HEK293 (cell line): ENCODE measurements at regions not wholly inside any gene's neighbourhood (a gene's known extent, or its start where the extent isn't known, plus 50 kb on each side); places are given as distances from the start of the nearest gene placed in this dataset.

ENCODE experiments used
- CTCF ChIA-PET: fragments of 350-600 bp; formaldehyde crosslinking; extraction: SDS; loops from one replicate; lab custom pipeline; 2021; ENCODE audit warnings: antibody characterized with exemption; lab: Yijun Ruan, JAX
- POLR2A ChIA-PET: fragments of 300-600 bp; formaldehyde crosslinking; extraction: SDS; loops from one replicate; lab custom pipeline; 2020; ENCODE audit warnings: antibody characterized with exemption, inconsistent platforms; lab: Yijun Ruan, JAX
- H3K27ac ChIP-seq: fragments of 200-500 bp; sonication (Bioruptor generic); 2 replicates; pipeline ENCODE4 v1.5.1; 2014; ENCODE audit warnings: low read depth, low read length, control low read depth, inconsistent platforms; ENCODE audit errors: extremely low read depth
- H3K36me3 ChIP-seq, 2 experiments: fragments of 200-500 bp in 1 of 2; sonication (Bioruptor generic) in 1 of 2; 1 replicate in 1 of 2; 2 replicates in 1 of 2; pipeline ENCODE4 v1.5.1; 2014 to 2017; ENCODE audit warnings: inconsistent platforms in 2 of 2, low read length in 2 of 2; ENCODE audit not compliant: control insufficient read depth in 2 of 2, insufficient read depth in 1 of 2
- H3K4me1 ChIP-seq: fragments of 200-500 bp; sonication (Bioruptor generic); 2 replicates; pipeline ENCODE4 v1.5.1; 2014; ENCODE audit warnings: mild to moderate bottlenecking, low read length, inconsistent platforms; ENCODE audit not compliant: control insufficient read depth, insufficient read depth
- H3K4me3 ChIP-seq: 2 replicates; pipeline ENCODE4 v1.5.1; 2011; ENCODE audit warnings: low read depth, mild to moderate bottlenecking, control low read depth, low read length, moderate library complexity
- H3K9me3 ChIP-seq: fragments of 200-500 bp; sonication (Bioruptor generic); 2 replicates; pipeline ENCODE4 v1.5.1; 2014; ENCODE audit warnings: low read depth, low read length, inconsistent platforms; ENCODE audit not compliant: control insufficient read depth, insufficient read depth
- KLF17 ChIP-seq: fragments of 450-650 bp; formaldehyde crosslinking; IDR thresholded peaks from 2 replicates; pipeline ENCODE4 v1.5.1; 2016; ENCODE audit warnings: missing biosample characterization, missing genetic modification characterization
- MEIS1 ChIP-seq: sonication (generic); formaldehyde crosslinking; IDR thresholded peaks from 2 replicates; pipeline ENCODE4 v1.8.1; 2022; ENCODE audit warnings: missing genetic modification reagents, mild to moderate bottlenecking, borderline replicate concordance
- PRDM10 ChIP-seq: fragments of 450-650 bp; formaldehyde crosslinking; IDR thresholded peaks from 2 replicates; pipeline ENCODE4 v1.5.1; 2016; ENCODE audit warnings: missing biosample characterization, missing genetic modification characterization
- REPIN1 ChIP-seq: fragments of 450-650 bp; formaldehyde crosslinking; IDR thresholded peaks from 2 replicates; pipeline ENCODE4 v1.5.1; 2017; ENCODE audit warnings: missing biosample characterization, missing genetic modification characterization, low read depth
- SP3 ChIP-seq: fragments of 450-650 bp; formaldehyde crosslinking; IDR thresholded peaks from 2 replicates; pipeline ENCODE4 v1.5.1; 2016; ENCODE audit warnings: missing biosample characterization, missing genetic modification characterization
- ZBTB21 ChIP-seq: fragments of 450-650 bp; formaldehyde crosslinking; IDR thresholded peaks from 2 replicates; pipeline ENCODE4 v1.5.1; 2017; ENCODE audit warnings: missing biosample characterization, missing genetic modification characterization
- ZBTB8A ChIP-seq: fragments of 450-650 bp; formaldehyde crosslinking; IDR thresholded peaks from 2 replicates; pipeline ENCODE4 v1.5.1; 2016; ENCODE audit warnings: missing biosample characterization, missing genetic modification characterization
- ZNF221 ChIP-seq: fragments of 450-650 bp; formaldehyde crosslinking; IDR thresholded peaks from 2 replicates; pipeline ENCODE4 v1.5.1; 2017; ENCODE audit warnings: missing biosample characterization, missing genetic modification characterization, borderline replicate concordance
- ZNF24 ChIP-seq: fragments of 450-650 bp; formaldehyde crosslinking; IDR thresholded peaks from 2 replicates; pipeline ENCODE4 v1.5.1; 2016; ENCODE audit warnings: missing biosample characterization, missing genetic modification characterization
- ZNF335 ChIP-seq: fragments of 450-650 bp; formaldehyde crosslinking; conservative IDR thresholded peaks from 2 replicates; pipeline ENCODE4 v1.5.1; 2016; ENCODE audit warnings: missing biosample characterization, missing genetic modification characterization
- ZNF37A ChIP-seq: fragments of 450-650 bp; IDR thresholded peaks from 2 replicates; pipeline ENCODE4 v1.5.1; 2018; ENCODE audit warnings: missing biosample characterization, missing genetic modification characterization
- ZNF510 ChIP-seq: fragments of 450-650 bp; formaldehyde crosslinking; IDR thresholded peaks from 2 replicates; pipeline ENCODE4 v1.5.1; 2018; ENCODE audit warnings: mild to moderate bottlenecking, missing genetic modification characterization, missing biosample characterization; ENCODE audit not compliant: insufficient replicate concordance
- ZNF513 ChIP-seq: fragments of 450-650 bp; IDR thresholded peaks from 2 replicates; pipeline ENCODE4 v1.5.1; 2018; ENCODE audit warnings: missing biosample characterization, missing genetic modification characterization
- ZNF514 ChIP-seq: fragments of 450-650 bp; formaldehyde crosslinking; IDR thresholded peaks from 2 replicates; pipeline ENCODE4 v1.5.1; 2016; ENCODE audit warnings: missing biosample characterization, missing genetic modification characterization
- ZNF707 ChIP-seq: fragments of 450-650 bp; formaldehyde crosslinking; IDR thresholded peaks from 2 replicates; pipeline ENCODE4 v1.5.1; 2016; ENCODE audit warnings: missing biosample characterization, missing genetic modification characterization
- ZNF830 ChIP-seq: fragments of 450-650 bp; IDR thresholded peaks from 2 replicates; pipeline ENCODE4 v1.5.0; 2018; ENCODE audit warnings: missing biosample characterization, missing genetic modification characterization, low read depth, mild to moderate bottlenecking, moderate library complexity
- ZNF843 ChIP-seq: fragments of 450-650 bp; formaldehyde crosslinking; IDR thresholded peaks from 2 replicates; pipeline ENCODE4 v1.5.1; 2016; ENCODE audit warnings: missing biosample characterization, missing genetic modification characterization
- ZSCAN18 ChIP-seq: fragments of 450-650 bp; formaldehyde crosslinking; IDR thresholded peaks from 2 replicates; pipeline ENCODE4 v1.5.1; 2016; ENCODE audit warnings: missing biosample characterization, missing genetic modification characterization
- ZSCAN23 ChIP-seq: fragments of 450-650 bp; formaldehyde crosslinking; IDR thresholded peaks from 2 replicates; pipeline ENCODE4 v1.5.1; 2016; ENCODE audit warnings: missing biosample characterization, missing genetic modification characterization
- ZSCAN30 ChIP-seq: fragments of 450-650 bp; IDR thresholded peaks from 2 replicates; pipeline ENCODE4 v1.5.1; 2018; ENCODE audit warnings: missing biosample characterization, mild to moderate bottlenecking, missing genetic modification characterization, moderate library complexity
- TF ChIP-seq, protein P1 (sequence below): fragments of 450-650 bp; formaldehyde crosslinking; IDR thresholded peaks from 2 replicates; pipeline ENCODE4 v1.5.1; 2017; ENCODE audit warnings: missing biosample characterization, missing genetic modification characterization
- TF ChIP-seq, protein P2 (sequence below): fragments of 450-650 bp; formaldehyde crosslinking; IDR thresholded peaks from 2 replicates; pipeline ENCODE4 v1.5.1; 2016; ENCODE audit warnings: missing biosample characterization, missing genetic modification characterization
- TF ChIP-seq, protein P3 (sequence below): fragments of 450-650 bp; formaldehyde crosslinking; IDR thresholded peaks from 2 replicates; pipeline ENCODE4 v1.5.1; 2016; ENCODE audit warnings: missing biosample characterization, missing genetic modification characterization

- H3K4me1 ChIP-seq = peaks cover 12% of the 10 kb centered on the region
- ChIA-PET POLR2A (no interaction called here), CTCF (no interaction called here)
- no peak overlapping the region for H3K4me3 ChIP-seq
- TF ChIP-seq ZNF830 (tag by site-specific recombination) = no peak
- no peak for TF ChIP-seq ZNF37A (tag by site-specific recombination)
- no peak for TF ChIP-seq REPIN1
- TF ChIP-seq ZSCAN30 (tag by site-specific recombination) = no peak
- no peak for TF ChIP-seq PRDM10 (tag by site-specific recombination)
- TF ChIP-seq ZNF513 (tag by site-specific recombination) = no peak
- no peak for TF ChIP-seq ZSCAN23
- TF ChIP-seq MEIS1 (CRISPR knock-in tag) = no peak
- TF ChIP-seq ZNF510 (tag by site-specific recombination) = no peak
- TF ChIP-seq ZNF707 (tag by site-specific recombination) = no peak
- no peak for TF ChIP-seq ZSCAN18 (tag by site-specific recombination)
- TF ChIP-seq, all 188 proteins: peak for 0
- Histone ChIP-seq H3K9me3 (no peaks in the 10 kb centered on the region), H3K36me3 (no peaks in the 10 kb centered on the region), H3K27ac (no peak overlapping the region)
Measured at GRCh38 chr5:157913575-157913974, 54.6 kb upstream of the CLINT1 start.

DNA sequence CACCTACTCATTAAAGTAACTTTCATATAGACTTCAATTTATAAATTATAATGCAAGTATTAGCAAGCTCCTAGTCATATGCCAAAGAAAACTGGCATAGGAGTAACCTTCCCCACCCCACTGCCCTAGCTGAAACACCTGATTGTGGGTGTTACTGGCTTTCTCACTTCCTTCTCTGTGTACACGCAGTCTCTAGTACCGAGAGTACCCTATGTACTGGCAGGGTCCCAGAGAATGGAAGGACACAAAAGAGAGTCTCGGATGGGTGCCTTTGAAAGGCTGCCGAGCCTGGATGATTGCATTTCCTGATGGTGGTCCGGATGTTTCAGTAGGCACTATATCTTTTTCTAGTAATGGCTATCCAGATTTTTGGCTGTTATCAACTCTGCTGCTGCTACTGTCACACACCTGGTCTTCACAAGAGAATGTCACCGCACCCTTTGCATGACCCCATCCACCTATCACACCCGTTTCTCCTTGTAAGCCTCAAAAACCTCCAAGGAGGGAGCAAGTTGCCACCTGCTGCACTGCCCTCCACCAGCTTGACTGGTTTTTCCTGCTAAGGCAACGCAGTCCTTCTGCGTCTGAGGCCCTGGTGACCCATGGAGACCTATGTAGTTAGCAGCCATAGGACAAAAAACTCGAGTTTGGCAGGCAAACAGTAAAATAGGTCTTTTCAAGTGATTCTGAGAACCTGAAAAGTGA is 53.8 kb upstream of the CLINT1 start:
- CTCF ChIA-PET = no interaction called here
- POLR2A ChIA-PET = no interaction called here
- no peak overlapping the region for H3K4me3 ChIP-seq
- peaks cover 4% of the 10 kb centered on the region for H3K4me1 ChIP-seq
- H3K9me3 ChIP-seq = no peaks in the 10 kb centered on the region
- H3K27ac ChIP-seq = no peak overlapping the region
- H3K36me3 ChIP-seq = no peaks in the 10 kb centered on the region
- no peak for TF ChIP-seq ZSCAN30 (tag by site-specific recombination)
- no peak for TF ChIP-seq ZNF24 (tag by site-specific recombination)
- no peak for TF ChIP-seq ZNF843 (tag by site-specific recombination)
- TF ChIP-seq ZNF221 (tag by site-specific recombination) = no peak
- TF ChIP-seq, protein P1, sequence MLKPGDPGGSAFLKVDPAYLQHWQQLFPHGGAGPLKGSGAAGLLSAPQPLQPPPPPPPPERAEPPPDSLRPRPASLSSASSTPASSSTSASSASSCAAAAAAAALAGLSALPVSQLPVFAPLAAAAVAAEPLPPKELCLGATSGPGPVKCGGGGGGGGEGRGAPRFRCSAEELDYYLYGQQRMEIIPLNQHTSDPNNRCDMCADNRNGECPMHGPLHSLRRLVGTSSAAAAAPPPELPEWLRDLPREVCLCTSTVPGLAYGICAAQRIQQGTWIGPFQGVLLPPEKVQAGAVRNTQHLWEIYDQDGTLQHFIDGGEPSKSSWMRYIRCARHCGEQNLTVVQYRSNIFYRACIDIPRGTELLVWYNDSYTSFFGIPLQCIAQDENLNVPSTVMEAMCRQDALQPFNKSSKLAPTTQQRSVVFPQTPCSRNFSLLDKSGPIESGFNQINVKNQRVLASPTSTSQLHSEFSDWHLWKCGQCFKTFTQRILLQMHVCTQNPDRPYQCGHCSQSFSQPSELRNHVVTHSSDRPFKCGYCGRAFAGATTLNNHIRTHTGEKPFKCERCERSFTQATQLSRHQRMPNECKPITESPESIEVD (tag by site-specific recombination) = no peak
- TF ChIP-seq, protein P2, sequence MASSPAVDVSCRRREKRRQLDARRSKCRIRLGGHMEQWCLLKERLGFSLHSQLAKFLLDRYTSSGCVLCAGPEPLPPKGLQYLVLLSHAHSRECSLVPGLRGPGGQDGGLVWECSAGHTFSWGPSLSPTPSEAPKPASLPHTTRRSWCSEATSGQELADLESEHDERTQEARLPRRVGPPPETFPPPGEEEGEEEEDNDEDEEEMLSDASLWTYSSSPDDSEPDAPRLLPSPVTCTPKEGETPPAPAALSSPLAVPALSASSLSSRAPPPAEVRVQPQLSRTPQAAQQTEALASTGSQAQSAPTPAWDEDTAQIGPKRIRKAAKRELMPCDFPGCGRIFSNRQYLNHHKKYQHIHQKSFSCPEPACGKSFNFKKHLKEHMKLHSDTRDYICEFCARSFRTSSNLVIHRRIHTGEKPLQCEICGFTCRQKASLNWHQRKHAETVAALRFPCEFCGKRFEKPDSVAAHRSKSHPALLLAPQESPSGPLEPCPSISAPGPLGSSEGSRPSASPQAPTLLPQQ (tag by site-specific recombination) = no peak
- TF ChIP-seq ZBTB21 (tag by site-specific recombination) = no peak
- no peak for TF ChIP-seq ZNF335 (tag by site-specific recombination)
- no peak for TF ChIP-seq SP3
- TF ChIP-seq ZNF514 (tag by site-specific recombination) = no peak
- no peak for TF ChIP-seq ZBTB8A (tag by site-specific recombination)
- no peak for TF ChIP-seq KLF17 (tag by site-specific recombination)
- TF ChIP-seq, protein P3, sequence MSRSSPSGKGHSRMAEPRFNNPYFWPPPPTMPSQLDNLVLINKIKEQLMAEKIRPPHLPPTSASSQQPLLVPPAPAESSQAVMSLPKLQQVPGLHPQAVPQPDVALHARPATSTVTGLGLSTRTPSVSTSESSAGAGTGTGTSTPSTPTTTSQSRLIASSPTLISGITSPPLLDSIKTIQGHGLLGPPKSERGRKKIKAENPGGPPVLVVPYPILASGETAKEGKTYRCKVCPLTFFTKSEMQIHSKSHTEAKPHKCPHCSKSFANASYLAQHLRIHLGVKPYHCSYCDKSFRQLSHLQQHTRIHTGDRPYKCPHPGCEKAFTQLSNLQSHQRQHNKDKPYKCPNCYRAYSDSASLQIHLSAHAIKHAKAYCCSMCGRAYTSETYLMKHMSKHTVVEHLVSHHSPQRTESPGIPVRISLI = no peak
